Left renal cortex interstitium (tissue), 4 donors: ENCODE measurements at regions not wholly inside any gene's neighbourhood (a gene's known extent, or its start where the extent isn't known, plus 50 kb on each side); places are given as distances from the start of the nearest gene placed in this dataset.

ENCODE experiments used
- DNase-seq, 4 donors: peaks; one replicate each; pipeline ENCODE4 v3.0.0-alpha.2; 2013; ENCODE audit warnings: low read depth in 4 of 4, low spot score in 2 of 4, missing footprints in 1 of 4

DNA sequence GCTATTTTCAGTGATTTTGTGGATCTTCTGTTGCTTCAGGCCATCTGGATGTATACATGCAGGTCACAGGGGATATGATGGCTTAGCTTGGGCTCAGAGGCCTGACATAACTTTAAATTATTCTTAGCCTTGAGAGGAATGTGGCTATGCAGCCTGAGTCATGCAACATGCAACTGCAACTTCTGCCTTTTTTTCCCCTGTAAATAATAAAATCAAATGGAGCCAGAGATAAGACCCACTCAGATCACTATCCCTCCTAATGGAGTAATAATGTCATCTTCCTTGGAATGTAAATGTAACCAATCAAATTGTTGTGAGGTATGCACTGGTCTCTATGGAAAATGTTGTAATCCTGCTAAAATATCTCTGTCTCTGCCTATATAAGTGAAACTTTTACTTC, 54.9 kb downstream of the MAGEB17 start:
- DNase-seq, result no peak

DNA sequence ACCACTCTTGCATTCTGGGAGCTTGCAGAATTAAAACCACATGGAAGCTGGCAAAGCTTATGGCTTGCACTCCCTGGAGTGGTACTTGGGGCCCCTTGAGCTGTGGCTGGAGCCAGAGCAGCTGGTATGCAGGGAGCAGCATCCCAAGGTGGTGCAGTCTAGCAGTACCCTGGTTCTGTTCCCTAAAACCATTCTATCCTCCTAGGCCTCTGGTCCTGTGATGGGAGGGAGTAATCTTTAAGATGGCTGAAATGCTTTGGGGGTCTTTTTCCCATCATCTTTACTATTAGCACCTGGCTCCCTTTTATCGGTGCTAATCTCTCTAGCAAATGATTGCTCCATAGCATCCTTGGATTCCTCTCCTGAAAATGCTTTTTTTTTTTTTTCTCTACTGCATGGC, 56.1 kb downstream of the MAGEB17 start:
- DNase-seq, result no peak

DNA sequence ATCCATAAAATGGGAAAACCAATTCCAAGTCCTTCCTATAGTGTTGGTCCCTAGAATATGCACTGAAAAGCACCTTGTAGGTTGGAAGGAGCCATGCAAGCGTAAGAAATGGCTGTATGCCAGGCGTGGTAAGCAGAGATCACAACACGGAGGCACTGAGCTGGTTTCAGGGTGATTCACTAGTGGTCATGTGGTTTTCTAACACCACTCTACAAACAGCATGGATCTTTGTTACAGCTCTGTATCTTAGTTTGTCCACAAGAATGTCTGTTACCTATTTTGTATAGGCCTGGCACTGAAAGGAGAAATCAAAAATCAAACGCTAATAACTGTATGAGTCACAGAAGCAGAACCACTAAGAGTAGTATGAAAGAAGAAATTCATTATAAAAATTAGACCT, 71.9 kb downstream of the MAGEB17 start:
- DNase-seq, result no peak

DNA sequence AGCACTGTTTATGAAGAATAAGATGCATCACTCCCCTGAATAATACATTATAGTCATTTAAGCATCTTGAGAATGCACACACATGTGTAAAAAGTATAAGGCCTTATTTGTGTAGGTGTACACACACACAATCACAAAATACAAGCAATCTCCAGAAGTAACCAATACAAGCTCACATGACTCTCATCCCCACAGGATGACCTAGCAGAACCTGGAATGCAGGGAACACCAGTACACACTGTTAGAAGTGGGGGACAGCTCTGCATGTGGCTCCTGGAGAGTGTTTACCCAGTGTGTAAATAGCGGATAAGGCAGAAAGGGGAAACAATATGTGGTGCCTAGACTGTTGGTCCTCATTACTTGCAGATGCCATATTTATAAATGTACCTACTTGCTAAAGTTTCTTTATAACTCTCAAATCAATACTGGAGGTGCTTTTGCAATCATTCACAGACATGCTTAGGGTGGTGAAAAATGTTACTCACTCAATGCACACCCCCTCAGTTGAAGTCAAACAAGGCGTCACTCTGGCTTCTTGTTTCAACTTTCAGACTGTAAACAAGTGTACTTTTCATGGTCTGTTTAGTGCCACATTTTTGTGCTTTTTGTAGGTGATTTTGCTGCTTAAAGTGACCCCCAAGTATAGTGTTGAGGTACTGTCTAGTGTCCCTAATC, 73.1 kb downstream of the MAGEB17 start:
- no peak for DNase-seq

DNA sequence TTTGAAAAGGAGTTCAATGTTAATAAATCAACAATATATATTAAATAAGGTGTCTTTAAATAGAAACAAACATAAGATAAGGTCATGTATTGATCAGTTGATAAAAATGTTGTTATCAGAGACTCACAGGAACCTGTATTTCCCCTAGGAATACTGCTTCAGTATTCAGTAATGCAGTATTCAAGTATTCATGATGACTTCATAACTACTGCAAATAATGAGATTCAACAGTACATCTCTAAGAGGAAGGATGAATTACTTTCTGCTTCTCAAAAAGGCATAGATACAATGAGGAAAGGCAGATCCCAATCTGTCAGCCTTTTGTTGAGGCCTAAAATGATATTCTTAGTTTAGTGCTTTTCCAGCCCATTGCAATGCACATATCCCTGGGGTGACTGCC, 73.7 kb downstream of the MAGEB17 start:
- no peak for DNase-seq

DNA sequence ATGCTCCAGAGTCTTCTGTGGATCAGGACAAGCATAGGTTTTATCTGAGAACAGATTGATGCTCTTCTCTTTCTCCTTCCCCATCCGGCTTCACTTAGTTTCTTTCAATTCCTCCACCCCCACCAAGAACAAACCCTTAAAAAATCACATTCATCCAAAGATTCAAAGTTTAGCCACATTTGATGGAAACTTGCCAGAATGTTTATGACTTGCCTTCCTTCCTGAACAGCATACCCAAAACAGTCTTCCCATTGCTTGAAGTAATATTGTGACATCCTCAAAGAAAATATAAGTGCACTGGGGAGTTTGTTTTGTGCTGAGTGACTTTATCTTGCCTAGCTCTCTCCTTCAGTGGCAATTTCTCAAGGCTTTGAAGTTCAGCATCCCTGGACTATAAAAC, 83.0 kb downstream of the MAGEB17 start:
- no peak for DNase-seq

DNA sequence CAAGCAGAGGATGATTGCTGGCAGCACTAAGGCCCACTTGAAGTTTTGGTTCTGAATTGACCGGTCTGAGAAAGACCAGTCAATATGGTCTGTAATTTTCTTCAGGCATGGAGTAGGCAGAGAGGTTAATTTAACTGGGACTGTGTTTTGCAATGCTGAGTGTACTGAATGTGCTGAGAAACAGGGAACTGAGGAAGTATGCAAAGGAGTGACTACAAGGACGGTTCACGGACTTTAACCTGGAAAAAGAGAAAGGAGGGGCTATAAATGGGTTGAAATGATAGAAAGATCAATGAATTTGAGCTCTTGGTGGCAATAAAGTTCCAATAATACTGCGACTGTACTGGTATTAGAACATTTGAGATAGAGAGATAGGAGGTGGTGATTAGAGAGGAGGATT, 84.5 kb downstream of the MAGEB17 start:
- no peak for DNase-seq

DNA sequence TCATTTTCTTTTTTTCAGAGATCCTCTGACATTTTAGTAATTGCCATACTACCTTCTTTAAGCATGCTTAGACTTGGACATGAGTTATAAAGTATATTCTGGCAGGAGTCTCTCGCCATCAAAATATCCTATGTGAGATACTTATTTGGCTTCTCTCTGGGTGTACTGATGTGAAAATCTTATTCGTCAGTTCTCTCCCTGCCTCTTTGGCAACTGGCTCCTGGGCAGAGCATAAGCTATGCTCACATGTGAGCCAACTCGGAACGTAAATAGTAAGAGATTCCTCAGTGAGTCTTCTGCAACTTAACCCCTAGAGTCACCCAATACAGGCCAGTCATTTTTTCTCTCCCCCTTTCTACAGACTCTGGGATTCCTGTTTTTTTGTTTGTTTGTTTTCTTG, 91.6 kb downstream of the MAGEB17 start:
- no peak for DNase-seq

DNA sequence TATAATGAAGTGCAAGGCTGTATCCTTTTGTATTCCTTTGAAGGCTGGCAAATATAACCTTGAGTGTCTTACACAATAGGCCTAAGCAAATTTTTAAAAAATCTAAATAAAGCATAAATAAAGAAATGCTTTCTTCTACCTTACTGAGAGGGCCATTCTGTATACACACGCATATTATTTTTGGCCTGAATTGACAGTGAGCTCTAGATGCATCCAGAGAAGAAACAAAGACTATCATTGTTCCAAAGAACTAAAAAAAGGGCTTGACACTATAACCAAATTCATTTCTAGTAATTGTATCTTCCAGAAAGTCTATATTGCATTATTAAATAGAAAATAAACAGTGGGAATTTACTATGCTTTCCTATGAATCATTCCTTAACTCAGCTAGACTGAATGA, 100.2 kb downstream of the MAGEB17 start:
- no peak for DNase-seq

DNA sequence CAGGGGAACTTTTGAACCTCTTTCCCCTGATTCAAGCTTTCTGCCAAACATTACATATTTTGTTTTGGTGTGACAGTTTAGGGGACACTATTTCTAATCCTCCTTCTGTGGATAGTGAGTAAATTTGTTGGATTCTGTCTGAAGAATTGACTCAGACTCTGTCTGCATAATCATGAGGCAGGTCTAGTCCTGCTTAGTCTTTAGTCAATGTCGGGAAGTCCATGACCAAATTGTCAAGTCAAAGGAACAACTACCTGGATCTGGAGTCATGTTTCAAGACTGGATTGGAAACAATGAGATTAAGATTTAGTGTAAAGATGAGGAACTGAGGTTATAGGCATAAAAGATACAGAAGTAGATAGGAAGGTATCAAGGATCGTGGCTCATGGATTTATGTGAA, 100.9 kb downstream of the MAGEB17 start:
- DNase-seq, result no peak

DNA sequence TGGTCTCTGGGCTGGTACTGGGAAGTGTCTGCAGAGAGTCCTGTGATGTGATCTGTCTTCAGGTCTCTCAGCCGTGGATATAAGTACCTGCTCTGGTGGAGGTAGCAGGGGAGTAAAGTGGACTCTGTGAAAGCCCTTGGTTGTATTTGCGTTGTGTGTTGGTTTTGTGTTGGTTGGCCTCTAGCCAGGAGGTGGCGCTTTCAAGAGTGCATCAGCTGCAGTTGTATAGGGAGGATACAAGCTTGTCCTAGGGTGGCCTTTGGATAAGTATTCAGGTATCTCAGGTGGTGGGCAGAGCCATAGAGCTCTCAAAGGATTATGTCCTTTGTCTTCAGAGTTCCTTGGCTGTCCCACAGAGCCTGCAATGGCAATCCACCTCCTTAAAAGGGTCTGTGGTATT, 111.6 kb downstream of the MAGEB17 start:
- DNase-seq, result no peak

DNA sequence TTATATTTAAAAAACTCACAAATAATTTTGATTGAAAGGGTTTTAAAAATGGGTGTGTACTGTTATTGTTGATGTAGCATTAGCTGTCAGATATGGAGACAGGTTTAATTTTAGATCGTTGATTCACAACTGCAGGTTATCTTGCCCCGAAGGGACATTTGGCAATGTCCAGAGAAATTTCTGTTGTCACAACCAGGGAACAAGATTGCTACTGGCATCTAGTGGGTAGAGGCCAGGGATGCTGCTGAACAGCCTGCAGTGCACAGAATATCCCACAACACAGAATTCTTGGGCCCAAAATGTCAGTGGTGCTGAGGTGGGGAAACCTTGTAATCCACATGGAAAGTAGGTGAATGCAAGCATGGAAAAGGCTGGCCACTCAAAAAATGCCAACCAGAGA, 114.9 kb downstream of the MAGEB17 start:
- no peak for DNase-seq

DNA sequence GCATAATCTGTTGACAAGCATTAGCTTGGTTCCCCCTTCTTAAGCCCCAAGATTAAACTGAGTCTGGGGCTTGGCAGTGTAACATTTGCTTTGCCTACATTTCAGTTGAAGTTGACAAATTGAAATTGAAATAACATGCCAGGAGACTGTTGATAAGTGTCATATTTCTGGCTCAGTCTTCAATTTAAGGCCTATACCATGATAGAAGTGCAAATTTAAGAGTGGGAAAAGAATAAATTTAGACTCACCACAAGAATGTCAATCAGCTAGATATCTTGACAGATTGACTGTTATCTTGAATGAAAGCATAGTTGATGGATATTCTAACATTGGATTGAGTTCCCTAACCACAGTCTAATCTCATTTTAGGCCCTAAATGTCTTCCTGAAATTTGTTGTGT, 117.6 kb downstream of the MAGEB17 start:
- no peak for DNase-seq

DNA sequence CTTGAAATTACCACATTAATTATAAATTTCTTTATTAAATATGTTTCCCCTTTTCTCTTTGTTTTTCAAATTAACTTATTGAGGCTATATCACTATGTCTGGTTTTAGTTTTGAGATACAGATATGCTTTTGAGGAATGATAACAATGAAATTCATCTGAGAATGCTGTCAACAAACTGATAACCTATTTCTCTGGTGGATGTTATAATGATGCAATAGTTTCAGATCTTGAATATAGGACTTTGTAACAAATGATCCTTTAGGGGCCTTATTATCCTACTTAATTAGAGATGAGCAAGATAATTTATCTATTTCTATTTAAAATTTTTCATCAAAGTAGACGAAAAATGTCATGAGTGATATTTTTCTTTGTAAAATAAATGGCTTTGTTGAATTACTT, 123.7 kb downstream of the MAGEB17 start:
- DNase-seq, result no peak

DNA sequence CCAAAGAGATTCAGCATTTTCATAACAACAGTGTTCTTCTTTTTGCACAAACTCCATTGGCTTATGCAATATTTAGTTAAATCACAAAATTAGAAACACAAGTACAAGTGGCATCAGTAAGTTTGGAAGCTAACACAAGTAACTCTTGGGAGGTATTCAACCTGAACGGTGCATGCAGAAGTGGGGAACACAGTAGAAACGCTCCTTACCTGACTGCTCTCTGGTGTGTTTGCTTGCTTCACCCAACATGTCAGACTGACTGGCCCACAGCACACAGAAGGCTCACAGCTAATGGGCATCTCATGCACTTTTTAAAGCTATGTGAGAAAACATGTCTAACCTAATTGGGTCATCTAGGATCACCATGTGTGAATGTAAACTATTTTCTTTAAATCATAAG, 133.6 kb downstream of the MAGEB17 start:
- DNase-seq, result no peak

DNA sequence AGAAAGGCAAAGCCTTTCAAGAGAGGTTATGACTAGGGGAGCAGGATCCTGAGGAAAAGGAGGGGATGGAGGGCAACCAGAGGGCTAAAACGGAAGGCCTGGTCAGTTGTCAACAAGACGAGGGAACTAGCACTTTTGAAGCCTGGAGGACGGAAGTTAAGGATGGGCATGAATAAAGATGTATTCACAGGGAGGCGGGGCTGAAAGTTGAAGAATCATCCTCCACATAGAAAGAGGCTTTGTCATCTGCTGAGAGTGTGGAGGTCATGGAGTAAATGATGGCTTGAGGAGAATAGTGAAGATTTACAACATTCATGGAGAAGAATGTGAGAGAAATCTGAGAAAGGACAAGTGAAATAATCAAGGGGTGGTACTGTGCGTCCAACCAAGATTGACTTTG, 137.5 kb downstream of the MAGEB17 start:
- no peak for DNase-seq

DNA sequence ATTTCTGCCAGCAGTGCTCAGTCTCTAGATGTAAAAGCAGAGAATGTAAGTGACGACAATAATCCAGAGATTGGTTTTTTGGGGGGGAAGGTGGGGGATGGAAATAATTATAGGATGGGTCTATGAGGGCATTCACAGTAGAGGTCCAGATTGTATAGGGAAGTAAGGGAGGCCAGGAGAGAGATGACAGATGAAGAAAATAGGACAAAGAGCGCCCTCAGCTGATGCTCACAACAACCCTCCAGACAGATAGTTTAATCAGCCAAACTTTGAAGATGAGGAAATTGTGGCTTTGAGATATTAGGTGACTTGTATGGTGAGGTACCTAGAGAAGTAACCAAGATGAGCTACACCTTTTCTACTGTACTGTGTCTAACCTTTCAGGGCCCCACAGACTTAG, 137.9 kb downstream of the MAGEB17 start:
- no peak for DNase-seq

DNA sequence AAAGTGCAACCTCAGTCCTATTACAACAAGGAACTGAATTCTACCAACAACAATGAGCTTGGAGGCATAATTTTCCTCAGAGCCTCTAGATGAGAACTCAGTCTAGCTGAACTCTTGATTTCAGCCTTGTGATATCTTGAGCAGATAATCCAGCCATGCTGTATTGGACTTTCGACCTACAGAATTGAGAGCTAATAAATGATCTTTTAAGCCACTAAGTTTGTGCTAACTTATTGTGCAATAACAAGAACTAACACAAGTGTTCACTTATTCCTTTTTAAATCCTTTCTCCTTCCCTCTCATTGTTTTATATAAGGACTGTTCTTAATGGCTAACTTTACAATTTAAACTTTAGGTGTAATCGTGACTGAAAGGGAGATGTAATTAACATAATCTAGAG, 140.7 kb downstream of the MAGEB17 start:
- DNase-seq, result no peak

DNA sequence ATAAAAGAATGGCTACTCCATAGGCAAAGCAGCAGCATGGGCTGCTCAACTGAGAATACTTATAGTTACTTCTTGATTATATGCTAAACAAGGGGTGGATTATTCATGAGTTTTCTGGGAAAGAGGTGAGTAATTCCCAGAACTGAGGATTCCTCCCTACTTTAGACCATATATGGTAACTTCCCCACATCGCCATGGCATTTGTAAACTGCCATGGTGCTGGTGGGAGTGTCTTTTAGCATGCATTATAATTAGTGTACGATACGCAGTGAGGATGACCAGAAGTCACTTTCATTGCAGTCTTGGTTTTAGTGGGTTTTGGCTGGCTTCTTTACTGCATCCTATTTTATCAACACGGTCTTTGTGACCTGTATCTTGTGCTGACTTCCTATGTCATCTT, 141.5 kb downstream of the MAGEB17 start:
- no peak for DNase-seq

DNA sequence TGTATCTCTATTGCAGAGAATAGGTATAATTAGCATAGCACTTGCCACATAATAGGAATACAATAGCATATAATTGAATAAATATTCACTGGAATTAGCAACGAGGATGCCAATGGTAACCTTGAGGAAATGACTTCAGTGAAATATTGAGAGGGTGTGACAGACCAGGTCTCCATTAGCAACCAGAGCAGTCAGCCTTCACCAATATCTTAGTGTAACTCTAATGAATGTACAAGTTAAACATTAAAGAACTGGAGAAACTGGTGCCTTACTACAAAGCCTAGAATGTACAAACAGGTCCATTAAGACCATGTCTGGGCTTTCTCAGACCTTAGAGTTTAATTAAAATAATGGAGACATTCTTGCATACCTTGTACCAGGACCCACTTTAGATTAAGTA, 143.0 kb downstream of the MAGEB17 start:
- peak in 2 of 4 donors; percentile 13 to 27 for DNase-seq

DNA sequence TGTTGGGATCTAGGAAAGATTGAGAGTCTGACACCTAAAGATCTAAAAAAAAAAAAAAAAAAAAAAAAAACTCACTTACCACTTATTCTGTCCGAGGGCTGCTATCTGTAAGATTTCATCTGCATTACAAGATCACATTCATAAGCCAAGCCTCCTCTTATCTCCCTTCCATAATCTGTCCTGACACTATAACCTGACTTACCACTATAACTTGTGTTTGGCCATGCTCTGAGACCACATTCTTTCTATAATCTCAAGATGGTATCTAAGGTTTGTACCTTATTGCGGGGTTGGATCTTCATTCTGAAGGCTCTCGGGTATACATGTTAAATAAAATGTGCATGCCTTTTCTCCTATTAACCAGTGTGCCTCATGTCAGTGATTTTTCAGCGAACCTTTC, 144.4 kb downstream of the MAGEB17 start:
- no peak for DNase-seq

DNA sequence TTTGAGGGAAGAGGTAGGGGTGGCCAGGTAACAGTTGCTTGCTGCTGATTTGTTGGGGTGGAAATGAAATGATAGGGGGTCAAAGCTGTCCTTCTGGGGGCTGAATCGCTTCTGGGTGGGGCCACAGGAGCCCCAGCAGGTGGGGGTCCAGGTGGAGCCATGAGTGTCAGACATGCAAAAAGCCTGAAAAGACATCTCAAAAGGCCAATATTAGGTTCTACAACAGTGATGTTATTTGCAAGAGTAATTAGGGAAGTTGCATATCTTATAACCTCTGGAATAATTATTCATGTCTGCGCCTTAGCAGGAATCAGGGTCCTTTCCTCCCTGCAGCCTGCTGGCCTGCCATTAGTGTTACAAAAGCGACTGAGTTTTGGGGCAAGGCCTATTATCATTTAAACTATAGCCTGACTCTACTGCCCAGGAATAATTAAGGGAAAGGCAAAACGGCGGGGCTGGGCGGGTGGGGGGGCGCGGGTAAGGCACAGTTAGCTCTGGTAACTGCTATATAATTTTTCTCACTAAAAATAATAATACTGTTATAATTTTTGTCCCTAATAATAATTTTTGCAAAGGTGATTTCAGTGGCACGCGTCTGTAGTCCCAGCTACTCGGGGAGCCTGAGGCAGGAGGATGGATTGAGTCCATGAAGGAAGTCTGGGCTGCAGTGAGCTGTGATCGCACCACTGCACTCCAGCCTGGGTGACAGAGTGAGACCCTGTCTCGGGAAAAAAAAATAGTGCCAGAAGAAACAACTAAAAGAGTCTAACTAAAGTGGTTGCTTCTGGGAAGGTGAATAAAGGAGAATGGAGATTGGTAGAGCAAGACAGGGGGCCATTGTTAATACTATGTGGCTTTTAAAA, 145.7 kb downstream of the MAGEB17 start:
- no peak for DNase-seq
